ENCODE measurements at regions not wholly inside any gene's neighbourhood (a gene's known extent, or its start where the extent isn't known, plus 50 kb on each side); places are given as distances from the start of the nearest gene placed in this dataset.

- DNase-seq: no peak
Measured at GRCh38 chr12:67370979-67371378, 101.8 kb downstream of the CAND1 start.

- no peak for DNase-seq
Measured at GRCh38 chr12:67377021-67377420, 107.9 kb downstream of the CAND1 start.

GRCh38 chr12:67377541-67377940, 108.4 kb downstream of the CAND1 start:
- DNase-seq: no peak

GRCh38 chr12:67382241-67382871, 113.2 kb downstream of the CAND1 start:
- DNase-seq: no peak

- DNase-seq: no peak
Measured at GRCh38 chr12:67386869-67387565, 117.9 kb downstream of the CAND1 start.

- DNase-seq: no peak
Measured at GRCh38 chr12:67388331-67389138, 119.4 kb downstream of the CAND1 start.

GRCh38 chr12:67390273-67390672, 121.1 kb downstream of the CAND1 start:
- DNase-seq: no peak

GRCh38 chr12:67391034-67391433, 121.9 kb downstream of the CAND1 start:
- DNase-seq: no peak

GRCh38 chr12:67391656-67392055, 122.5 kb downstream of the CAND1 start:
- DNase-seq: no peak

- no peak for DNase-seq
Measured at GRCh38 chr12:67394550-67394949, 125.4 kb downstream of the CAND1 start.

GRCh38 chr12:67400742-67401141, 131.6 kb downstream of the CAND1 start:
- DNase-seq: no peak

- DNase-seq: no peak
Measured at GRCh38 chr12:67410246-67410645, 141.1 kb downstream of the CAND1 start.

GRCh38 chr12:67410667-67411067, 141.5 kb downstream of the CAND1 start:
- DNase-seq: no peak

GRCh38 chr12:67411562-67411961, 142.4 kb downstream of the CAND1 start:
- no peak for DNase-seq

- no peak for DNase-seq
Measured at GRCh38 chr12:67413577-67413976, 144.4 kb downstream of the CAND1 start.

- no peak for DNase-seq
Measured at GRCh38 chr12:67414011-67414715, 145.0 kb downstream of the CAND1 start.

GRCh38 chr12:67415473-67415872, 146.3 kb downstream of the CAND1 start:
- no peak for DNase-seq

GRCh38 chr12:67419810-67420209, 150.7 kb downstream of the CAND1 start:
- DNase-seq: no peak

GRCh38 chr12:67420506-67420905, 151.3 kb downstream of the CAND1 start:
- DNase-seq: no peak

- no peak for DNase-seq
Measured at GRCh38 chr12:67422081-67422480, 152.9 kb downstream of the CAND1 start.

- DNase-seq: no peak
Measured at GRCh38 chr12:67424784-67425183, 155.6 kb downstream of the CAND1 start.

GRCh38 chr12:67425394-67425793, 156.2 kb downstream of the CAND1 start:
- DNase-seq: no peak

GRCh38 chr12:67426067-67426466, 156.9 kb downstream of the CAND1 start:
- no peak for DNase-seq

Measured in NCI-H226 (cell line).